H1 (cell line): ENCODE measurements at regions not wholly inside any gene's neighbourhood (a gene's known extent, or its start where the extent isn't known, plus 50 kb on each side); places are given as distances from the start of the nearest gene placed in this dataset.
"Not testable (repeated sequence)": the region's sequence is repeated elsewhere in the genome, so short reads cannot be mapped to it uniquely, and the experiment has no call there.

Experiments
- CTCF ChIA-PET: fragments of 300-600 bp; sonication (Branson Sonifier 250); formaldehyde crosslinking; loops from one replicate; lab custom pipeline; 2021; ENCODE audit not compliant: partially characterized antibody; lab: Charles Lee
- POLR2A ChIA-PET: fragments of 300-600 bp; sonication (Branson Sonifier 250); formaldehyde crosslinking; loops from one replicate; lab custom pipeline; 2021; ENCODE audit warnings: inconsistent platforms; ENCODE audit not compliant: partially characterized antibody; lab: Charles Lee
- DNase-seq, 2 experiments: peaks; one replicate each; pipeline versions ENCODE4 v3.0.0 to v3.0.0-alpha.2; 2010 to 2022; ENCODE audit warnings: low spot score in 2 of 2, low read depth in 1 of 2, mixed read lengths in 1 of 2
- FAIRE-seq: peaks from 2 replicates; lab custom pipeline; 2011; peaks lifted over from hg19 to GRCh38; lab: Jason Lieb, UNC
- H2AFZ ChIP-seq: 2 replicates; pipeline ENCODE4 v1.8.1; 2012; ENCODE audit warnings: low read length, inconsistent platforms
- H2AK5ac ChIP-seq: 2 replicates; pipeline ENCODE4 v1.6.1; 2013; ENCODE audit warnings: low read depth, low read length
- H2BK120ac ChIP-seq: replicated peaks from 2 replicates; pipeline ENCODE3; 2013; ENCODE audit warnings: low read depth, low read length, inconsistent platforms
- H2BK12ac ChIP-seq: 2 replicates; pipeline ENCODE4 v1.6.1; 2013; ENCODE audit warnings: low read depth, low read length
- H2BK15ac ChIP-seq: 2 replicates; pipeline ENCODE4 v1.6.1; 2013; ENCODE audit warnings: low read length
- H2BK20ac ChIP-seq: 2 replicates; pipeline ENCODE4 v1.6.1; 2013; ENCODE audit warnings: low read length
- H2BK5ac ChIP-seq: 2 replicates; pipeline ENCODE4 v1.6.1; 2013; ENCODE audit warnings: low read depth, low read length
- H3K14ac ChIP-seq: 2 replicates; pipeline ENCODE4 v1.6.1; 2013; ENCODE audit warnings: inconsistent platforms; ENCODE audit not compliant: insufficient read length
- H3K18ac ChIP-seq: 2 replicates; pipeline ENCODE4 v1.6.1; 2013; ENCODE audit warnings: low read length; ENCODE audit errors: extremely low read depth
- H3K23ac ChIP-seq: 2 replicates; pipeline ENCODE4 v1.6.1; 2013; ENCODE audit warnings: inconsistent platforms; ENCODE audit not compliant: insufficient read length
- H3K23me2 ChIP-seq: 2 replicates; pipeline ENCODE4 v1.6.1; 2013; ENCODE audit warnings: low read depth, low read length
- H3K27ac ChIP-seq: 2 replicates; pipeline ENCODE4 v1.6.1; 2011; ENCODE audit warnings: low read depth, low read length, inconsistent platforms
- H3K27me3 ChIP-seq, 4 experiments: replicated peaks in 1 of 4; 1 replicate in 1 of 4; 2 replicates in 3 of 4; pipeline versions ENCODE4 v1.6.1 to v1.8.1; 2011 to 2013; ENCODE audit warnings: low read length in 3 of 4, mild to moderate bottlenecking in 3 of 4, inconsistent platforms in 2 of 4, mixed read lengths in 2 of 4, moderate library complexity in 1 of 4; ENCODE audit not compliant: control insufficient read depth in 3 of 4, insufficient read depth in 3 of 4; ENCODE audit errors: extremely low read depth in 1 of 4
- H3K36me3 ChIP-seq, 4 experiments: 2 replicates each; pipeline versions ENCODE4 v1.6.1 to v1.8.1; 2011 to 2013; ENCODE audit warnings: mild to moderate bottlenecking in 4 of 4, low read length in 3 of 4, moderate library complexity in 2 of 4, control low read depth in 1 of 4, inconsistent platforms in 1 of 4; ENCODE audit not compliant: insufficient read depth in 4 of 4, control insufficient read depth in 2 of 4
- H3K4ac ChIP-seq: replicated peaks from 2 replicates; pipeline ENCODE3; 2013; ENCODE audit warnings: low read length, low read depth, mixed read lengths, inconsistent platforms; ENCODE audit not compliant: insufficient read length
- H3K4me1 ChIP-seq, 4 experiments: replicated peaks in 1 of 4; 1 replicate in 1 of 4; 2 replicates in 3 of 4; pipeline versions ENCODE4 v1.6.1 to v1.8.1; 2011 to 2013; ENCODE audit warnings: low read length in 3 of 4, inconsistent platforms in 2 of 4, mixed read lengths in 1 of 4; ENCODE audit not compliant: insufficient read depth in 4 of 4, control insufficient read depth in 3 of 4
- H3K4me2 ChIP-seq, 2 experiments: 2 replicates each; pipeline versions ENCODE4 v1.6.1 to v1.8.1; 2011 to 2013; ENCODE audit warnings: low read depth in 2 of 2, low read length in 2 of 2, control low read depth in 1 of 2, inconsistent platforms in 1 of 2, mild to moderate bottlenecking in 1 of 2; ENCODE audit not compliant: insufficient read depth in 1 of 2
- H3K4me3 ChIP-seq, 4 experiments: fragments of 200-600, 300-600 bp in 1 of 4; sonication (generic), shearing (Covaris generic), sonication (Bioruptor Twin) in 1 of 4; 2 replicates each; pipeline versions ENCODE4 v1.5.1 to v1.8.1; 2011 to 2016; ENCODE audit warnings: low read length in 4 of 4, low read depth in 3 of 4, control low read depth in 2 of 4, inconsistent platforms in 2 of 4, mild to moderate bottlenecking in 2 of 4, mixed read lengths in 1 of 4, moderate library complexity in 1 of 4; ENCODE audit not compliant: insufficient read depth in 2 of 4; ENCODE audit errors: extremely low read depth in 1 of 4
- H3K56ac ChIP-seq: replicated peaks from 2 replicates; pipeline ENCODE3; 2013; ENCODE audit warnings: low read depth, mild to moderate bottlenecking, mixed read lengths, low read length, inconsistent platforms; ENCODE audit not compliant: insufficient read length
- H3K79me1 ChIP-seq: 2 replicates; pipeline ENCODE4 v1.6.1; 2013; ENCODE audit warnings: low read depth, low read length, control low read depth
- H3K79me2 ChIP-seq, 2 experiments: 2 replicates each; pipeline versions ENCODE4 v1.6.1 to v1.8.1; 2012 to 2013; ENCODE audit warnings: low read length in 2 of 2, mild to moderate bottlenecking in 2 of 2, inconsistent platforms in 1 of 2; ENCODE audit not compliant: insufficient read depth in 2 of 2, control insufficient read depth in 1 of 2
- H3K9ac ChIP-seq, 4 experiments: replicated peaks in 1 of 4; 1 replicate in 1 of 4; 2 replicates in 3 of 4; pipeline versions ENCODE4 v1.6.1 to v1.8.1; 2011 to 2013; ENCODE audit warnings: low read depth in 3 of 4, low read length in 3 of 4, control low read depth in 2 of 4, mild to moderate bottlenecking in 2 of 4, moderate library complexity in 2 of 4, inconsistent platforms in 1 of 4; ENCODE audit errors: extremely low read depth in 1 of 4
- H3K9me3 ChIP-seq, 2 experiments: 2 replicates each; pipeline versions ENCODE4 v1.6.1 to v1.8.1; 2012 to 2013; ENCODE audit warnings: mild to moderate bottlenecking in 2 of 2, moderate library complexity in 2 of 2, control low read depth in 1 of 2, inconsistent platforms in 1 of 2, low read depth in 1 of 2, low read length in 1 of 2, mixed read lengths in 1 of 2; ENCODE audit not compliant: insufficient read depth in 2 of 2
- H4K20me1 ChIP-seq, 2 experiments: replicated peaks in 1 of 2; 2 replicates each; pipeline versions ENCODE3 to v1.8.1; 2011 to 2013; ENCODE audit warnings: inconsistent platforms in 2 of 2, low read length in 2 of 2, mild to moderate bottlenecking in 1 of 2; ENCODE audit not compliant: insufficient read depth in 2 of 2, control insufficient read depth in 1 of 2
- H4K5ac ChIP-seq: 2 replicates; pipeline ENCODE4 v1.6.1; 2013; ENCODE audit warnings: low read length, low read depth, mixed read lengths, inconsistent platforms; ENCODE audit not compliant: insufficient read length
- H4K8ac ChIP-seq: 2 replicates; pipeline ENCODE4 v1.8.0; 2013; ENCODE audit warnings: mild to moderate bottlenecking, moderate library complexity, low read length, inconsistent platforms; ENCODE audit not compliant: insufficient read depth; ENCODE audit errors: extremely low read depth
- H4K91ac ChIP-seq: replicated peaks from 2 replicates; pipeline ENCODE3; 2013; ENCODE audit warnings: low read length, mixed read lengths, inconsistent platforms; ENCODE audit not compliant: insufficient read length
- WGBS, 2 experiments: shearing (Covaris generic) in 1 of 2; methylation state at CpG; one replicate each; pipeline versions ENCODE4 v1.1.6 to v1.1.7; 2013 to 2015; ENCODE audit warnings: low lambda C conversion rate in 2 of 2, mixed read lengths in 2 of 2, inconsistent platforms in 1 of 2, low coverage in 1 of 2, missing lambda C conversion rate in 1 of 2; ENCODE audit not compliant: insufficient replicate concordance in 2 of 2, insufficient coverage in 1 of 2, insufficient read length in 1 of 2; ENCODE audit errors: extremely low coverage in 1 of 2, missing lambda C conversion rate in 1 of 2; 5-methylcytosine and 5-hydroxymethylcytosine counted together

GRCh38 chr5:20825951-20826350 lies 838.0 kb upstream of the CDH18 start:
- H3K9ac ChIP-seq, H3K18ac ChIP-seq, H2BK120ac ChIP-seq, H3K4me3 ChIP-seq, H3K4ac ChIP-seq, H4K5ac ChIP-seq, H3K4me1 ChIP-seq, H3K36me3 ChIP-seq, H2BK12ac ChIP-seq, POLR2A ChIA-PET, H4K91ac ChIP-seq, H3K23me2 ChIP-seq, CTCF ChIA-PET, H3K27ac ChIP-seq, FAIRE-seq, H4K20me1 ChIP-seq, H2BK20ac ChIP-seq, H3K56ac ChIP-seq, H3K9me3 ChIP-seq, DNase-seq, H2BK15ac ChIP-seq, H2AK5ac ChIP-seq, H3K79me1 ChIP-seq, H2AFZ ChIP-seq, H3K14ac ChIP-seq, H3K27me3 ChIP-seq, H3K4me2 ChIP-seq, H3K79me2 ChIP-seq, H2BK5ac ChIP-seq, H3K23ac ChIP-seq, H4K8ac ChIP-seq: not testable (repeated sequence)
- 100% methylated on average over 1 of the region's 1 CpG; no CpG with 5 or more reads in 1 of the 2 experiments for whole genome bisulfite sequencing, 2 experiments

GRCh38 chr5:20797216-20797615 lies 809.2 kb upstream of the CDH18 start:
- H4K91ac ChIP-seq, H2AFZ ChIP-seq, H2BK15ac ChIP-seq, H2BK20ac ChIP-seq, H3K9me3 ChIP-seq, H3K9ac ChIP-seq, H3K14ac ChIP-seq, H2AK5ac ChIP-seq, H3K79me1 ChIP-seq, H4K5ac ChIP-seq, H2BK5ac ChIP-seq, H4K20me1 ChIP-seq, H2BK12ac ChIP-seq, DNase-seq, H3K4me2 ChIP-seq, H3K56ac ChIP-seq, H3K27ac ChIP-seq, POLR2A ChIA-PET, FAIRE-seq, H3K79me2 ChIP-seq, H3K27me3 ChIP-seq, H3K18ac ChIP-seq, H3K4me1 ChIP-seq, H4K8ac ChIP-seq, CTCF ChIA-PET, H3K4me3 ChIP-seq, H3K23me2 ChIP-seq, H3K36me3 ChIP-seq, H2BK120ac ChIP-seq, H3K4ac ChIP-seq, H3K23ac ChIP-seq: not testable (repeated sequence)
- 100% methylated on average over 1 of the region's 1 CpG; no CpG with 5 or more reads in 1 of the 2 experiments for WGBS, 2 experiments
